ENCODE measurements at regions not wholly inside any gene's neighbourhood (a gene's known extent, or its start where the extent isn't known, plus 50 kb on each side); places are given as distances from the start of the nearest gene placed in this dataset.
"Not testable (repeated sequence)": the region's sequence is repeated elsewhere in the genome, so short reads cannot be mapped to it uniquely, and the experiment has no call there.

DNA sequence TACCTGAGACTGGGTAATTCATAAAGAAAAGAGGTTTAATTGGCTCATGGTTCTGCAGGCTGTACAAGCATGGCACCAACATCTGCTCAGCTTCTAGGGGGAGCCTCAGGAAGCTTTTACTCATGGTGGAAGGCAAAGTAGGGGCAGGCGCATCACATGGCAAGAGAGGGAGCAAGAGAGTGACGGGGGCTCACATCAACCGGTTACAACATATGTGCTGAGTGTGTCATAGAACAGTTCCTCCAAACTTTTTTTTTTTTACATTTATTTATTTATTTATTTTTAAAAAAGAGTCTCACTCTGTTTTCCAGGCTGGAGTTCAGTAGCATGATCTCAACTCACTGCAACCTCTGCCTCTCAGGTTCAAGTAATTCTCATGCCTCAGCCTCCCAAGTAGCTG lies 143.8 kb downstream of the SMIM20 start:
- H3K56ac ChIP-seq (replicated peaks; ENCODE audit: insufficient read length, low read depth, low read length); H2BK12ac ChIP-seq (ENCODE audit: low read depth, low read length); H4K8ac ChIP-seq (ENCODE audit: extremely low read depth, insufficient read depth, low read length); DNase-seq (ENCODE audit: low read depth in 1 of 2, low spot score in 2 of 2); H3K4me3 ChIP-seq (ENCODE audit: extremely low read depth in 1 of 4, insufficient read depth in 2 of 4, low read depth in 3 of 4, low read length in 4 of 4); H2BK120ac ChIP-seq (replicated peaks; ENCODE audit: low read depth, low read length); H2BK20ac ChIP-seq (ENCODE audit: low read length); FAIRE-seq; H3K36me3 ChIP-seq (ENCODE audit: control insufficient read depth in 2 of 4, insufficient read depth in 4 of 4, low read length in 3 of 4); H3K9ac ChIP-seq (replicated peaks in 1 of 4; ENCODE audit: extremely low read depth in 1 of 4, low read depth in 3 of 4, low read length in 3 of 4); H3K4me2 ChIP-seq (ENCODE audit: insufficient read depth in 1 of 2, low read depth in 2 of 2, low read length in 2 of 2); H2AK5ac ChIP-seq (ENCODE audit: low read depth, low read length); H2BK15ac ChIP-seq (ENCODE audit: low read length); H3K18ac ChIP-seq (ENCODE audit: extremely low read depth, low read length); H3K9me3 ChIP-seq (ENCODE audit: insufficient read depth in 2 of 2, low read depth in 1 of 2, low read length in 1 of 2); H2BK5ac ChIP-seq (ENCODE audit: low read depth, low read length); H3K23me2 ChIP-seq (ENCODE audit: low read depth, low read length); H3K27ac ChIP-seq (ENCODE audit: low read depth, low read length); H3K79me1 ChIP-seq (ENCODE audit: low read depth, low read length); H3K23ac ChIP-seq (ENCODE audit: insufficient read length); H3K14ac ChIP-seq (ENCODE audit: insufficient read length); H4K20me1 ChIP-seq (replicated peaks in 1 of 2; ENCODE audit: control insufficient read depth in 1 of 2, insufficient read depth in 2 of 2, low read length in 2 of 2); H3K4ac ChIP-seq (replicated peaks; ENCODE audit: insufficient read length, low read depth, low read length); H4K91ac ChIP-seq (replicated peaks; ENCODE audit: insufficient read length, low read length); H2AFZ ChIP-seq (ENCODE audit: low read length); H3K4me1 ChIP-seq (replicated peaks in 1 of 4; ENCODE audit: control insufficient read depth in 3 of 4, insufficient read depth in 4 of 4, low read length in 3 of 4); POLR2A ChIA-PET (ENCODE audit: partially characterized antibody); H4K5ac ChIP-seq (ENCODE audit: insufficient read length, low read depth, low read length); H3K27me3 ChIP-seq (replicated peaks in 1 of 4; ENCODE audit: control insufficient read depth in 3 of 4, extremely low read depth in 1 of 4, insufficient read depth in 3 of 4, low read length in 3 of 4); H3K79me2 ChIP-seq (ENCODE audit: control insufficient read depth in 1 of 2, insufficient read depth in 2 of 2, low read length in 2 of 2): not testable (repeated sequence)
- CTCF ChIA-PET (ENCODE audit: partially characterized antibody): interaction anchor here (0.6 to 3.1 kb wide), 5 partner anchors 9 to 1071 kb away, joined by 3 to 23 read pairs (median 4); no protein-coding TSS in a partner anchor
- WGBS, 2 experiments (ENCODE audit: extremely low coverage in 1 of 2, insufficient coverage in 1 of 2, insufficient read length in 1 of 2, insufficient replicate concordance in 2 of 2, low coverage in 1 of 2, low lambda C conversion rate in 2 of 2, missing lambda C conversion rate in 1 of 2): 95% methylated on average over 3 of the region's 3 CpGs; no CpG with 5 or more reads in 1 of the 2 experiments

Data from H1 (cell line).